Mesothelial cell of epicardium (in vitro differentiated cells): ENCODE measurements at regions not wholly inside any gene's neighbourhood (a gene's known extent, or its start where the extent isn't known, plus 50 kb on each side); places are given as distances from the start of the nearest gene placed in this dataset.

ENCODE experiments used
- DNase-seq, 2 experiments: peaks; one replicate each; pipeline ENCODE4 v3.0.0; 2021; ENCODE audit warnings: low spot score in 2 of 2; ENCODE audit not compliant: unreplicated experiment in 2 of 2
- H3K27ac Mint-ChIP-seq: 2 replicates; pipeline ENCODE4 v1.8.0; 2021; ENCODE audit warnings: mixed read lengths
- H3K27me3 Mint-ChIP-seq: 2 replicates; pipeline ENCODE4 v1.8.0; 2021; ENCODE audit warnings: low read depth, mixed read lengths
- H3K36me3 Mint-ChIP-seq: 2 replicates; pipeline ENCODE4 v1.8.0; 2021; ENCODE audit warnings: mixed read lengths
- H3K4me1 Mint-ChIP-seq: 2 replicates; pipeline ENCODE4 v1.8.0; 2021; ENCODE audit warnings: mixed read lengths
- H3K4me3 Mint-ChIP-seq: 2 replicates; pipeline ENCODE4 v1.8.0; 2021; ENCODE audit warnings: mild to moderate bottlenecking, moderate library complexity, mixed read lengths
- H3K9me3 Mint-ChIP-seq: 2 replicates; pipeline ENCODE4 v1.8.0; 2021; ENCODE audit warnings: mixed read lengths
- TF ChIP-seq, protein P1 (sequence below): fragments of 200-600 bp; sonication (generic); IDR thresholded peaks from one replicate; pipeline ENCODE4 v1.5.0; 2021; ENCODE audit warnings: antibody characterized with exemption; ENCODE audit not compliant: unreplicated experiment

DNA sequence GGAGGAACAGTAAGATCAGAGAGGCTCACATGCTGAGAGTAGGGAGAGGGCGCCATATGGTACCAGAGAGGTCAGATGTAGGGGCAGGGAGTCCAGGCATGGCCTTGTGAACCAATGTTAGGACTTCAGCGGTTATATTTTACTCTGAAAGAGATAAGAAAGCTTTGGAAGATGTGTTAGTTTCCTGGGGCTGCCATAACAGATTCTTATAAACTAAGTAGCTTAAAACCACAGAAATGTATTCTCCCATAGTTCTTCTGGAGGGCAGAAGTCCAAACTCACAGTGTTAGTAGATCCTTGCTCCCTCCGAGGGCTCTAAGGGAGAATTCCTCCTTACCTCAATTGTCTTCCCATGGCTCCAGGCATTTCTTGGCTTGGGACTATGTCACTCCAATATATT is 502.5 kb upstream of the ADGRL2 start:
- Mint-ChIP-seq H3K27ac (no peak overlapping the region), H3K4me3 (no peak overlapping the region), H3K27me3 (no peaks in the 10 kb centered on the region), H3K36me3 (no peaks in the 10 kb centered on the region), H3K9me3 (no peaks in the 10 kb centered on the region), H3K4me1 (peaks cover 2% of the 10 kb centered on the region)
- DNase-seq, result no peak
- TF ChIP-seq, protein P1, sequence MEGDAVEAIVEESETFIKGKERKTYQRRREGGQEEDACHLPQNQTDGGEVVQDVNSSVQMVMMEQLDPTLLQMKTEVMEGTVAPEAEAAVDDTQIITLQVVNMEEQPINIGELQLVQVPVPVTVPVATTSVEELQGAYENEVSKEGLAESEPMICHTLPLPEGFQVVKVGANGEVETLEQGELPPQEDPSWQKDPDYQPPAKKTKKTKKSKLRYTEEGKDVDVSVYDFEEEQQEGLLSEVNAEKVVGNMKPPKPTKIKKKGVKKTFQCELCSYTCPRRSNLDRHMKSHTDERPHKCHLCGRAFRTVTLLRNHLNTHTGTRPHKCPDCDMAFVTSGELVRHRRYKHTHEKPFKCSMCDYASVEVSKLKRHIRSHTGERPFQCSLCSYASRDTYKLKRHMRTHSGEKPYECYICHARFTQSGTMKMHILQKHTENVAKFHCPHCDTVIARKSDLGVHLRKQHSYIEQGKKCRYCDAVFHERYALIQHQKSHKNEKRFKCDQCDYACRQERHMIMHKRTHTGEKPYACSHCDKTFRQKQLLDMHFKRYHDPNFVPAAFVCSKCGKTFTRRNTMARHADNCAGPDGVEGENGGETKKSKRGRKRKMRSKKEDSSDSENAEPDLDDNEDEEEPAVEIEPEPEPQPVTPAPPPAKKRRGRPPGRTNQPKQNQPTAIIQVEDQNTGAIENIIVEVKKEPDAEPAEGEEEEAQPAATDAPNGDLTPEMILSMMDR, result no peak

DNA sequence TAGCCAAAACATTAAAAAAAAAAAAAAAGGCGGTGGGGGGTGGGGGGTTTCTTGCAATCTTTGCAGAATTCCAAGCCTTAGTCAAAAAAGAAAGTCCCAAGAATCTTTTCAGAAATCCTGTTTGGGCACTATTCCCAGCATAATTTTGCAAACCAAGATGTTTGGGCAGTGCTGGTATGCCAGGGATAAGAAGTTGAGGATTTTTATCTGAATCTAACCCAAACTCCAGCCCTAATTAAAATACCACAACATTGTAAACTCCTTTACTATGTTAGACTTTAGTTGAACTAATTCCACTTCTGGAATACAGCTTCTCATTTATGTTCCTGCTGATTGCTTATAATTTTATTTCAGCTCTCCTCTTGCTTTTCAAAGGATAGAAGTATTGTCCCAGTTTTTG is 504.1 kb upstream of the ADGRL2 start:
- Mint-ChIP-seq H3K4me3 (no peak overlapping the region), H3K36me3 (no peaks in the 10 kb centered on the region), H3K27me3 (no peaks in the 10 kb centered on the region), H3K4me1 (peaks cover 2% of the 10 kb centered on the region), H3K9me3 (peaks cover 4% of the 10 kb centered on the region), H3K27ac (no peak overlapping the region)
- DNase-seq, result no peak
- TF ChIP-seq, protein P1, result no peak

DNA sequence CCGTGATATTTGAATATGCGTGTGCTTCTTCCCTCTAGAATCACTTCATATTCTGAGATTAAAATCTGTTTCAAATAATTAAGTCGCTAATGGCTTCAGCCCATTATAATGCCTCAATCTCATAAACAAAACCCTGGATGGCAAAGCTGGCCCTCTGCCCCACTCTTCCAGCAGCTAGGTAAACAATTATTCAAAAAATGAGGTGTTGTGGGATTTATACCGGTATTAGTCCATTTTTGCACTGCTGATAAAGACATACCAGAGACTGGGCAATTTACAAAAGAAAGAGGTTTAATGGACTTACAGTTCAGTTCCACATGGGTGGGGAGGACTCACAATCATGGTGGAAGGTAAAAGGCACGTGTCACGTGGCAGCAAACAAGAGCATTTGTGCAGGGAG is 510.4 kb upstream of the ADGRL2 start:
- Mint-ChIP-seq H3K27me3 (no peaks in the 10 kb centered on the region), H3K4me1 (peaks cover 5% of the 10 kb centered on the region), H3K27ac (no peak overlapping the region), H3K36me3 (no peaks in the 10 kb centered on the region), H3K4me3 (no peak overlapping the region), H3K9me3 (peaks cover 12% of the 10 kb centered on the region)
- TF ChIP-seq, protein P1, result no peak
- DNase-seq, result no peak

DNA sequence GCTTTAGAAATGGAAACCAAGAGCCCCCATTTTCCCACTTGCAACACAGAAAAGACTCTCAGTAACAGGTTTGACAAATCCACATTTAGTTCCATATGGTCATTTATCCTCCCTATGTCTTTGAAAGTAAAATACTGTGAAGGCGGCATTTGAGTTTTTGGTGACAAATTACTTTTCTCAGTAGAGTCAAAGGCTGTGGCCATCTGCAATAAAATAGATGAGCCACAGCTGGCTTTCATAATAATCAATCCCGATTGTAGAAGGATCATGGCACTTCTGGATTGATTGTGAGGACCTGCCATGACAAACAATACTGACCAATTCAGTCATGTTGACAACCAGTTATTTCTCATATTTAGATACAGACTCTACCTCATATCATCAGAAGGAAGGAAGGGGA is 512.0 kb upstream of the ADGRL2 start:
- Mint-ChIP-seq H3K4me1 (peaks cover 6% of the 10 kb centered on the region), H3K27ac (no peak overlapping the region)

DNA sequence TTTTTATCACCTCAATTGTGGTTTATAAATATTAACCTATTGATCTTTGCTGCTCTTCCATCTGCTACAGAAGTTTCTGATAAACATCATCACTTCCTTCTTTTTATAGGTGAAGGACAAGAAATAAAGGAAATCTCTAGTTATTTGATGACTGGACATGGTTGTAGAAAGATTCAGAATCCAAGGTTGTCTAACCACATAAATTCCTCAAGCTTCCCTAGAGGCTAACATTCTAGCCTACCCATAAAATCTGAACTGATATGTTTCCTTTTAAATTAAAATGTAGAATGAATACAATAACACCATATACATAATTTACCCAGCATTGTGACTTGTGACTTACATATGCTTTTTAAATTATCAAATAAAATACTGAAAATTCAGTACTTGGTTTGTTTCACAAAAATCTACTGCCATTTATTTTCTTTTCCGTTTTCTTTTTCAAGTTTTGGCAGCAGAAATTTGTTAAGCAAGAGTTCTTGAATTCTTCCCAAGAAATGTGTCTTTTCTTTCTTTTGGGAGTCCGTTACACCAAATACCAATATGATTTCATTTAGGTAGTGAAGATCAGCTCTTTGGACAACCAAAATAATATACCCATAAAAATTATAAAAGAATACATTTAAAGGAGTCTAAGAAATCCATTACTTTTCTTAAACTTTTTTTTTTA is 513.2 kb upstream of the ADGRL2 start:
- Mint-ChIP-seq H3K27me3 (no peaks in the 10 kb centered on the region), H3K36me3 (no peaks in the 10 kb centered on the region), H3K9me3 (peaks cover 12% of the 10 kb centered on the region), H3K4me1 (peaks cover 6% of the 10 kb centered on the region), H3K4me3 (no peak overlapping the region), H3K27ac (no peak overlapping the region)
- DNase-seq, result no peak
- TF ChIP-seq, protein P1, result no peak

More for the DNA sequence above, 512.0 kb upstream of the ADGRL2 start:
- DNase-seq, result no peak
- Mint-ChIP-seq H3K36me3 (no peaks in the 10 kb centered on the region), H3K9me3 (peaks cover 12% of the 10 kb centered on the region), H3K4me3 (no peak overlapping the region), H3K27me3 (no peaks in the 10 kb centered on the region)
- TF ChIP-seq, protein P1, result no peak

DNA sequence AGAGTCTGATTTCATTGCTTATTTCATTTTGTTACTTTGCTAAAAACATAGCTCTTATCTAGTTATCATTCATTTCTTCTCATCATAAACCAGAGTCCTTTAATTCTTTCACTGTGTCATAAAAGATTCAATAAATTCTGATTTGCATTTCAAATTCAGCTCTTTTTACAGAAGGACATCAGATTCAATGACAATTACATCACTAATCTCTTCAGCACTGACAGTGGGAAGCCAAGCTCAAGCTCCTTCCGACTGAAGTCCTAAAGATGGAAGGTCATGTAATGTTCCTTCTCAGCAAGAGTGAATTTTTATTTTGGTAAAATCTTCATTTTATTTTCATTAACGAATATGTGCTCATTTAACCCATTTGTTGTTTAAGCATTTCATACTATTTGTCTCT is 530.7 kb upstream of the ADGRL2 start:
- no peak for DNase-seq
- peaks cover 13% of the 10 kb centered on the region for H3K4me1 Mint-ChIP-seq
- no peaks in the 10 kb centered on the region for H3K9me3 Mint-ChIP-seq
- no peak overlapping the region for H3K4me3 Mint-ChIP-seq
- TF ChIP-seq, protein P1, result no peak
- H3K27ac Mint-ChIP-seq, result no peak overlapping the region
- H3K27me3 Mint-ChIP-seq, result no peaks in the 10 kb centered on the region
- no peaks in the 10 kb centered on the region for H3K36me3 Mint-ChIP-seq
